HG03135 (cell line): ENCODE measurements at regions not wholly inside any gene's neighbourhood (a gene's known extent, or its start where the extent isn't known, plus 50 kb on each side); places are given as distances from the start of the nearest gene placed in this dataset.

Experiments
- ATAC-seq: cut with Tn5 transposase; IDR thresholded peaks from one replicate; pipeline ENCODE4 v1.9.1; 2021; ENCODE audit warnings: mild to moderate bottlenecking, moderate library complexity; ENCODE audit not compliant: unreplicated experiment

GRCh38 chr12:115606040-115606439 is 671.5 kb downstream of the MED13L start:
- ATAC-seq, result no peak

DNA sequence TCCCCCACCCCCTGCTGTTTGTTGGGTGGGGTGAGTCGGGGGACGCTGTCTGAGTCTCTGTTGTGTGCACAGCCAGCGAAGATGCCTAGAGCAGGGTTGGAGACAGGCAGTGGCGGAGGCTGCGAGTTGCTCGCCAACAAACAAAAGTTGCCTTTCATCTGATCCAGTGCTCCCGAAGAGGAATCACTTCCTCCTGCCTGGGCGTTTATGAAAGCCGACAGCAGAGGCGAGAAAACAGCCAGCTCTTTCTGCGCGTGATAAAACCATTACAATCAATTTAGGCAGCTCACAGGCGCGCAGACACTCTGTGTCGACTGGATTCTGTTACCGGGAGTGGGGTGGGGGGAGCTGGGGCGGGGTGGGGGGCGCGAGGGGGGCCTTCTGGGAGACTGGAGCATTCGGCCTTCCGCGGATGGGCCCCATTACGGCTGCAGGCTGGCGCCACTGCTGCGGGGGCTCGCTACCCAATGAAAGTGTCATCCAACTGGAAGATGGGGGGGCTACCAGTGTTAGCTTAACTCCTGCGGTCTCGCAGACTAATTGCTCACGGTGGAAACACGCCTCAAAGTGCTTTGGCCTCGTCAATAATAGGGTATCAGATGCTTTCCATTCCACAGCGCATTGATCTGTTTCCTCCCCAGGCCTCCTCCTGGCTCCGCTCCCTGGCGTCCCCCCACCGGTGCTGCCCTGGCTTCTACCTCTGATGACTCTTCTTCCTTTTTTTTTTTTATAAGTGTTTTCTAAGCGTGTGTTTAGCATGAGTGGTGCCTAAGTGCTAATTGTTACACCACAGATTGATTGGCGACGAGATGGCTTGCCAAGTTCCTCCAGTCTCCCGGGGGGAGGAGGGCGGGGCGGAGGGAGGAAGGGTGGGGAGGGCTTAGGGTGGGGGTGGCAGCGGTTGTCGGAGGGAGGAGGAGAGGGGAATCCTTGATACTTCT is 678.4 kb downstream of the MED13L start:
- no peak for ATAC-seq

- no peak for ATAC-seq
These were observed 680.3 kb downstream of the MED13L start for GRCh38 chr12:115597157-115597712.

DNA sequence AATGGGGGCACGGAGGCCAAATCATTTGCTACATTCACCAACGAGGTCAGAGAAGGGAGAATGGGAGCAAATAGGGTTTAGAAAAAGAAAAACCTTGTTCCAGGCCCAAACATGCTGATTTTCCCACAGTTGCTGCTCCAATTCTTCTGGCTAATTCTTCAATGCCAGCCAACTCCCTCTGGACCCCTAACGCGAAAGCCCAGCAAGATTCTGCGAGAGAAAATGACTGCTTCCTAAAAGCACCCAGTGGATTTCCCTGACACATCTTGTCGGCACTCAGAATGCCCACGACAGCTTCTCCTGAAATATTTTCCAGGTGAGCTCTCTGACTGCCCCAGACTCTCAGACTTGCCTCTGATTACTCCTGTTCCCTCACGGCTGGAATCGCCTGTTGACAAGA is 689.4 kb downstream of the MED13L start:
- no peak for ATAC-seq

DNA sequence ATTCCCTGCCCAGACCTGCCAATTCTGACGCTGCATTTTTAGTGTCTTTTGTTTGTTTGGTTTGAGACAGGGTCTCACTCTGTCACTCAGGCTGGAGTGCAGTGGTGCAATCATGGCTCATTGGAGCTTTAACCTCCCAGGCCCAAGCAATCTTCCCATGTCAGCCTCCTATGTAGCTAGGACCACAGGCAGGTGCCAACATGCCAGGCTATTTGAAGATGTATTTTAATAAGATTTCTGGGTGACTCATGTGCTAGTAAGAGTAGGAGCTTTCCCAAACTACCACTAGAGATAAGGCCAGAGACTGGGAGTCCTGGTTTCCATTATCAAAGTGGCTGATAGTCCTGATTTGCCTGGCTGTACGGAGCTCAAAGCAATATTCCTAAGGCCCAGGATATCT is 693.3 kb downstream of the MED13L start:
- ATAC-seq, result no peak

- no peak for ATAC-seq
These were observed 693.9 kb downstream of the MED13L start for GRCh38 chr12:115583591-115583990.

DNA sequence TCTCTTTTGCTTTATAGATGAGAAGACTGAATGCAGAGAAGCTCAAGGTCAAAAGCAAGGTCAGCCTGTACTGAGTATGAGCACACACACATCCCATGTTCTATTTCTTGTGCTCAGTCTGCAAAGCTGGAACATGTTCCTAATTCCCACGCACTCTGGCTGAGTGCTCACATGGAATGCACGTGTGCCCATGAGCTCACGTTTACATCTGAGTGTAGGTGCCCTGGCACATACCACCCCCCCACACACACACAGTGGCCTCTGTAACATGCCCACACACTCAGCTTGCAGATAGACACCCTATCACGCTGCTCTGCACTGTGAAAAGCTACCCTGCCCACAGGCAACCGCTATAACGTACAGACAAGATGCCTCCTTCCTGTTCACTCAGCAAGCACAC is 700.1 kb downstream of the MED13L start:
- ATAC-seq, result no peak

DNA sequence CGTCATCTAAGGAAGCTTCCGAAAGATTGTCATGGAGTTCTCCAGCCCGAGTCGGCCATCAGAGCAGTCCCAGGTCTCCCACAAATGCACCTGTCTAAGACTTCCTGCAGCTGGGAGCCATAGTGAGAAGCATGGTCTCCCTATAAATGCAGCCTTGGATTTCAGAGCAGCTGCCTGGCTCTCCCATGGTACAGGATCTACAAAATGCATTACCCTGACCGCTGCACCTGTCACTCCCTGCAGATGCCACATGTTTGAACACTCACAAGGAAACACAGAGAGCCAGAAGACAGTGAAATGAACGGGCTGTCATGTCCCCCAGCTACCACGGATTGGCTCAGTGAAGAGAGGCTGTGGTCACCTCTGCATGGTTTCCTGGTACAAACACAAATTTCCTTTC is 702.7 kb downstream of the MED13L start:
- ATAC-seq, result no peak

- no peak for ATAC-seq
These were observed 705.1 kb downstream of the MED13L start for GRCh38 chr12:115572440-115572839.

DNA sequence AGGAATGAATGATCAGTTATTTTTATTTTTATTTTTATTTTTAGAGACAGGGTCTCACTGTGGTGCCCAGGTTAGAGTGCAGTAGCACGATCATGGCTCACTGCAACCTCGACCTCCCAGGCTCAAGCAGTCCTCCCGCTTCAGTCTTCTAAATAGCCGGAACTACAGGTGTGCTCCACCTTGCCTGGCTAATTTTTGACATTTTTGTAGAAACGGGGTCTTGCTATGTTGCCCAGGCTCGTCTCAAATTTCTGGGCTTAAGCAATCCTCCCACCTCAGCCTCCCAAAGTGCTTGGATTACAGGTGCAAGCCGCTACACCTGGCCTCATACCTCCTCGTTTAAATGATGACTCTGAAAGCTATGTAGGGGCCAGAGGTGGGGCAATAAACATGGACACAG is 706.0 kb downstream of the MED13L start:
- no peak for ATAC-seq

GRCh38 chr12:115571027-115571426 is 706.5 kb downstream of the MED13L start:
- ATAC-seq, result no peak

DNA sequence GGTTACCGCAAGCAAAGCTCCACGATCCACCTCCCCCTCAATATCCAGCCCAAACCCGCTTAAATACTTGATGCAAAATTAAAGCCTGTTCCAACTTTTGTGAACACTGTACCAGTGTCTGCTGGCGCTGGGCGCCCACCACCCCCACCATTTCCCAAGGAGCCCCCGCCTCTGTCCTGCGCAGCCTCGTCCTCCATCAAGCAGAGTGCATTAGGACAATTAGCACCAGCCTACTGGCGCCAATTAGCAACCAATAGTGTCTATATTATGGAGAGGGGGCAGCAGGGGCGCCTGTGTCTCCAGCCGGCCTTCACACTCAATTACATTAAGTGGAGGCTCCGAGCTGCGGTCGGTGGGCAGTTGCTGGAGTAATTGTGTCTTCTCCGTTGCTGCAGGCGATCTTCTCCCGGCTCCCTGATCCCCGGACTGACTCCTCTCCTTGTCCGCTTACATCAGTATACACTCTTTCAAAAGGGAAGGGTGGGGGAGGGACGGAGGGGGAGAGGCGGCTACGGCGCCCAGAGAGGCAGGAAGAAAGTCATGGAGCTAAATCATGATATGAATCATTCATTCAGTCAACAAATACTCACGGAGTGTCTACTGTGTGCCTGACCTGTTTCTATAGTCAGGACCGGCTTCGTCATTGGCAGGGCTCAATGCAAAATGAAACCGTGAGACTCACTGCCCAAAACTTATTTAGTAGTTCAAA is 707.3 kb downstream of the MED13L start:
- ATAC-seq, result no peak

GRCh38 chr12:115569345-115570068 is 708.0 kb downstream of the MED13L start:
- no peak for ATAC-seq

- no peak for ATAC-seq
These were observed 719.2 kb downstream of the MED13L start for GRCh38 chr12:115558281-115558680.

DNA sequence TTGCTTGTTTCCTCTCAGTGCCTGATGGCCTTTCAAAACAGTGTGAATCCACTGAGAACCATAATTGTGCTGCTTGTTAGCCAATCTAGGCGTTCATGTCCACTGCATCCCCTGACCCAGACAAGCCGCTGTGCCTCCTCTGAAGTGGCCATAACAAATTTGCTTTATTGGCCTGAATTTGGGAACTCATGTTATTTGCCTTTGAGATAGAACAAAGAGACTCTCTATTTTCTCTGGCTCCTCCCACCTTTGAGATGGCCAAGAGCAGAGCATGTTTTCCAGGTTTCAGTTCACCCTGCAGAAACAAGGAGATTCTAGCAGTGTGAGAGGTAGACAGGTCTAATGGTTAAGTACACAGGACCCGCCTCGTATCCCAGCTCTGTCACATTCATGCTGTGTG is 723.9 kb downstream of the MED13L start:
- ATAC-seq, result no peak

DNA sequence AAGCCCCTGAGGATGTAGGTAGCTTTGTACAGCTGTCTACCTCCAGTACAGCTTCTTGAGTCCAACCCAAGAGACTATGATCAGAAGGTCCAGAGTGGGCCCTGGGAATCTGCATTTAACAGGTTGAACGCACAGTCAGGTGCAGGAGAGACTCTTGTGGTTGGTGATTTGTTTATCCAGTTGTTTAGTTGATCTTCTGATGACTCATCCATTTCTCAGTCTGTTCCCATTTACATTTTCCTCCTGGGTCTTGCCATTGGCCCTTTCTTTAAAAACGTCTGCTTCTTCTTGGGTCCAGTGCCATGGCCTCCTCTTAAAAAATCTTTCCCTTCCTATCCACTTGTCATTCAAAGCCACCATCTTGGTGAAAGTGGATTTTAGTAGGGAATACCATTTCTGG is 734.2 kb downstream of the MED13L start:
- no peak for ATAC-seq

DNA sequence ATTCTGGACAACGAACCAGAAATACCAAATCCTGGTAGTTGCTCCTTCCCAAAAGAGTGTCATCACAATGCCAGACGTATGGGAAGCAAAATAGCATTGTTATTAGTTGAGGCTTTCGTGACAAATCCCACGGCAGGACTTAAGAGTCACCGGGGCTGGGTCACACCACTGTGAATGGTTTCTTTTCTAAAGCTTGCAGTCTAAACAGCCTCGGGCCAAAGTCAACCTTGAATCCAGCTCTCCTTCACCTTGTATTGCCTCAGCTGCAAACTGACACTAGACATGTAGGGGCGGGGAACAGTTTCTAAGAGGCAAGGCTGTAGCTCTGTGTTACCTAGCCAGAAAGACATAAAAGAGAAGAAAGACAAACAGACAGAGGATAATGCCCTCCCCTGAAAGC is 734.8 kb downstream of the MED13L start:
- no peak for ATAC-seq

- no peak for ATAC-seq
These were observed 735.5 kb downstream of the MED13L start for GRCh38 chr12:115541891-115542421.

- no peak for ATAC-seq
These were observed 749.0 kb downstream of the MED13L start for GRCh38 chr12:115528466-115528865.

DNA sequence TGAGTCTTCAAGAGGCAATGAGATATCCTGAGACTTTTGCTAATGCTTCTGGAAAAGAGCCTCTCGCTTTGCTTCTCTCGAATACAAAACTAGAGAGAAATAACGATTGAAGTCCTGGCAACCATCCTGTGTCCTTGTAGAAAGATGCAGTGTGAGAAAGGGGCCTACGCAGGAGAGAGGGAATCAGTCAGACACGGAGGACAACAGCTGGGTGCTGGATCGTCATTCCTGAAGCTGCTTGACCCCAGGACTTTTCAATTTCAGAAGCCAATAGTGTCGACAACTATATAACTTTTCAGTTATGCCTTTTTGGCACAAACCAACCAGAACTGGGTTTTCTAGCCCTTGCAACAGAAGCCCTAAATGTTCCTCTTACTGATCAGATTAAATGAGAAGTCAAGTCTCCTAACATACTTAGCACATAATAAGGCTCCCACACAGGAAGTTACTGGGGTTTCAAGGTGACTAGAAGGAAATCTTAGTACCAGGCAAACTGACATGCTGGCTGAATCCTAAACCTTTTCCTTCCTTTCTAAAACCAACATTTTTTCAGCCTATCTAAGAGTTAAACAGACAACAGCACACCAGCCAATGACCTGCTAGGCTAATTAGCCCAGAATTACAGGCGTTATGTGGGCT is 755.6 kb downstream of the MED13L start:
- ATAC-seq, result no peak
